ENCODE measurements at regions not wholly inside any gene's neighbourhood (a gene's known extent, or its start where the extent isn't known, plus 50 kb on each side); places are given as distances from the start of the nearest gene placed in this dataset.

DNA sequence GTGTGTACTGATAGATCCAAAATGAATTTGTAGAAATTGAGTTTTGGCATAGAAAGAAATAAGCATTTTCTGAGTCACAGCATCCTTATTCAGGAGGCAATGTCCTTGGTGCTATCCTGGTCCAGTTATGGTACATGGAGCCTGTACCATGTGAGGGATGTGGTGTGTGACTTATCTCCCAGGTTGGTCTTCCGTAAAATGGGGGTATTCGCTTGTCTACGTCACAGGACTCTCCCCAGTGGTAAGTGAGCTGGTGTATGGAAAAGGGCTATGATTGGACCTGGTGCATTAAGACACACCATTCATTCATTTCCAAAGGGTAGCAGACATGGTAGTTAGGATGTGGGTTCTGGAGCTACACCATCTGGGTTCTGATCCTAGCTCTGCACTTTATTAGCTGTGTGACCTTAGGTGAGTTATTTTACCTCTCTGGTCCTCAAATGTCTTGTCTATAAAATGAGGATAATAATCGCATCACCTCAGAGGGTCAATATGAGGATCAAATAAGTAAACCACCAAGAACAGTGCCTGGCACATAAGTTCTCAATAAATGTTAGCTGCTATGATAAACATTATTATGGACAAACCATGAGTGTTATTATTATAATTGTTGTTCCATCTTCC lies 119.2 kb downstream of the MYCN start:
- Histone ChIP-seq H3K9me3 (no peaks in the 10 kb centered on the region), H3K9ac (no peak overlapping the region), H3K9me2 (no peaks in the 10 kb centered on the region), H3K27me3 (ENCODE audit: insufficient read depth) (no peaks in the 10 kb centered on the region), H3K4me1 (ENCODE audit: control insufficient read depth in 1 of 2, insufficient read depth in 2 of 2, low read depth in 1 of 2, low read length in 1 of 2) (peaks cover 0 to 4% of the 10 kb centered on the region in 2 experiments; a peak in 1 of 4 replicates), H3K4me3 (ENCODE audit: low read depth in 2 of 2, low read length in 1 of 2) (no peak overlapping the region), H3K36me3 (replicated peaks in 1 of 2; ENCODE audit: control insufficient read depth in 1 of 2, insufficient read depth in 2 of 2, low read length in 1 of 2) (no peaks in the 10 kb centered on the region), H3K4me2 (no peak overlapping the region), H3F3A (replicated peaks; ENCODE audit: insufficient read depth) (no peaks in the 10 kb centered on the region), H3K27ac (ENCODE audit: low read depth in 2 of 2, low read length in 1 of 2) (no peak overlapping the region), H4K20me1 (ENCODE audit: insufficient read depth) (no peaks in the 10 kb centered on the region), H3K79me2 (ENCODE audit: insufficient read depth) (no peaks in the 10 kb centered on the region), H2AFZ (ENCODE audit: low read depth) (no peak overlapping the region)
- 32% methylated on average over 4 of the region's 4 CpGs for WGBS (ENCODE audit: low lambda C conversion rate)
- TF ChIP-seq FOSL2 (IDR thresholded peaks at IDR 0.05; ENCODE audit: borderline replicate concordance, low read depth) (no peak), MEF2A (IDR thresholded peaks at IDR 0.05; ENCODE audit: borderline replicate concordance, low read depth) (no peak), JUND (IDR thresholded peaks at IDR 0.05) (no peak), EZH2phosphoT487 (IDR thresholded peaks at IDR 0.05; ENCODE audit: borderline replicate concordance, low read depth) (no peak), IRF3 (IDR thresholded peaks at IDR 0.05; ENCODE audit: low read depth, low read length) (no peak), MXI1 (IDR thresholded peaks at IDR 0.05; ENCODE audit: low read depth, low read length) (no peak), FOXM1 (IDR thresholded peaks at IDR 0.05; ENCODE audit: low read depth) (no peak), REST (IDR thresholded peaks at IDR 0.05; ENCODE audit: low read depth, low read length) (no peak), ZBTB33 (IDR thresholded peaks at IDR 0.05; ENCODE audit: borderline replicate concordance, low read depth) (no peak), GABPA (IDR thresholded peaks at IDR 0.05; ENCODE audit: low read depth) (no peak), POLR2AphosphoS5 (IDR thresholded peaks at IDR 0.05; ENCODE audit: low read depth, low read length) (no peak), CHD2 (IDR thresholded peaks at IDR 0.05; ENCODE audit: low read length, partially characterized antibody) (no peak), RCOR1 (IDR thresholded peaks at IDR 0.05; ENCODE audit: low read length) (no peak), ELF1 (IDR thresholded peaks at IDR 0.05) (no peak), SMC3 (IDR thresholded peaks at IDR 0.05; ENCODE audit: low read depth, low read length) (no peak), RAD21 (IDR thresholded peaks at IDR 0.05; ENCODE audit: low read length) (no peak), GATA2 (CRISPR knock-in tag; IDR thresholded peaks at IDR 0.05) (no peak)
- TF ChIP-seq, protein P1, sequence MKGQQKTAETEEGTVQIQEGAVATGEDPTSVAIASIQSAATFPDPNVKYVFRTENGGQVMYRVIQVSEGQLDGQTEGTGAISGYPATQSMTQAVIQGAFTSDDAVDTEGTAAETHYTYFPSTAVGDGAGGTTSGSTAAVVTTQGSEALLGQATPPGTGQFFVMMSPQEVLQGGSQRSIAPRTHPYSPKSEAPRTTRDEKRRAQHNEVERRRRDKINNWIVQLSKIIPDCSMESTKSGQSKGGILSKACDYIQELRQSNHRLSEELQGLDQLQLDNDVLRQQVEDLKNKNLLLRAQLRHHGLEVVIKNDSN (IDR thresholded peaks at IDR 0.05; ENCODE audit: borderline replicate concordance, low read depth), result no peak
- TF ChIP-seq, protein P2, sequence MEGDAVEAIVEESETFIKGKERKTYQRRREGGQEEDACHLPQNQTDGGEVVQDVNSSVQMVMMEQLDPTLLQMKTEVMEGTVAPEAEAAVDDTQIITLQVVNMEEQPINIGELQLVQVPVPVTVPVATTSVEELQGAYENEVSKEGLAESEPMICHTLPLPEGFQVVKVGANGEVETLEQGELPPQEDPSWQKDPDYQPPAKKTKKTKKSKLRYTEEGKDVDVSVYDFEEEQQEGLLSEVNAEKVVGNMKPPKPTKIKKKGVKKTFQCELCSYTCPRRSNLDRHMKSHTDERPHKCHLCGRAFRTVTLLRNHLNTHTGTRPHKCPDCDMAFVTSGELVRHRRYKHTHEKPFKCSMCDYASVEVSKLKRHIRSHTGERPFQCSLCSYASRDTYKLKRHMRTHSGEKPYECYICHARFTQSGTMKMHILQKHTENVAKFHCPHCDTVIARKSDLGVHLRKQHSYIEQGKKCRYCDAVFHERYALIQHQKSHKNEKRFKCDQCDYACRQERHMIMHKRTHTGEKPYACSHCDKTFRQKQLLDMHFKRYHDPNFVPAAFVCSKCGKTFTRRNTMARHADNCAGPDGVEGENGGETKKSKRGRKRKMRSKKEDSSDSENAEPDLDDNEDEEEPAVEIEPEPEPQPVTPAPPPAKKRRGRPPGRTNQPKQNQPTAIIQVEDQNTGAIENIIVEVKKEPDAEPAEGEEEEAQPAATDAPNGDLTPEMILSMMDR (IDR thresholded peaks at IDR 0.05), result no peak
- no peak for DNase-seq
- POLR2A ChIA-PET, result no interaction called here
- CTCF ChIA-PET, result interaction anchor here (0.9 to 1.3 kb wide), 2 partner anchors 24 to 1237 kb away, joined by 3 read pairs; no protein-coding TSS in a partner anchor
